WERI-Rb-1 (cell line): ENCODE measurements at regions not wholly inside any gene's neighbourhood (a gene's known extent, or its start where the extent isn't known, plus 50 kb on each side); places are given as distances from the start of the nearest gene placed in this dataset.

Experiments used
- DNase-seq: peaks from one replicate; pipeline ENCODE4 v3.0.0-alpha.2; 2020
- H3K27ac ChIP-seq: fragments of 250-450 bp; sonication (Bioruptor Pico); 2 replicates; pipeline ENCODE4 v1.5.1; 2020; ENCODE audit warnings: mild to moderate bottlenecking, moderate library complexity
- H3K27me3 ChIP-seq: fragments of 250-450 bp; sonication (Bioruptor Pico); 2 replicates; pipeline ENCODE4 v1.5.1; 2021; ENCODE audit warnings: mild to moderate bottlenecking, low read depth, moderate library complexity; ENCODE audit not compliant: insufficient read depth, severe bottlenecking
- H3K36me3 ChIP-seq: fragments of 250-450 bp; sonication (Bioruptor Pico); 2 replicates; pipeline ENCODE4 v1.5.1; 2020; ENCODE audit warnings: mild to moderate bottlenecking, moderate library complexity
- H3K4me3 ChIP-seq: 2 replicates; pipeline ENCODE4 v1.5.1; 2011; ENCODE audit warnings: low read depth, mild to moderate bottlenecking, control low read depth, low read length
- H3K9me3 ChIP-seq: fragments of 250-450 bp; sonication (Bioruptor Pico); 2 replicates; pipeline ENCODE4 v1.5.1; 2021; ENCODE audit warnings: mild to moderate bottlenecking, moderate library complexity; ENCODE audit not compliant: severe bottlenecking
- CTCF ChIP-seq: IDR thresholded peaks from 2 replicates; pipeline ENCODE4 v1.5.1; 2011; ENCODE audit warnings: low read depth, mild to moderate bottlenecking, control low read depth, inconsistent platforms, low read length

DNA sequence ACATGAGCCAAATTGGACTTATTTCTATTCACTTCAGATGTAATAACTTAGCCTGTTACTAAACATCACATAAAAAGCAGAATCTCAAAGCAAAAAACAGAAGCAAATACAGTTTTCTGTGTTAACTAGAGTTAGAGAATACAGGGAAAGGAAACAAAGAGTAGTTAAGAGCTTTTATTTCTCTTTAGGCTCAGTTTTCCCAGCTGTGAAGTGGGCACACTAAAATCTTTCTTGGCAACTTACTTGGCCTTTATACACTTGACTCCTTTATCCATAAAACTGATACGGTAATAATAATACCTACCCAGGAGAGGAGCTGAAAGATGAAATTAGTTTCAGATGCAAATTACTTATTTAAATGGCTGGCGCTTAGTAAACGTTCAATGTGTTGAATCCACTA lies 132.8 kb upstream of the SPATS2L start:
- no peak overlapping the region for H3K27ac ChIP-seq
- no peak for TF ChIP-seq CTCF
- H3K27me3 ChIP-seq = no peaks in the 10 kb centered on the region
- H3K36me3 ChIP-seq = no peaks in the 10 kb centered on the region
- DNase-seq = no peak
- no peak overlapping the region for H3K4me3 ChIP-seq
- peaks cover 4% of the 10 kb centered on the region for H3K9me3 ChIP-seq

DNA sequence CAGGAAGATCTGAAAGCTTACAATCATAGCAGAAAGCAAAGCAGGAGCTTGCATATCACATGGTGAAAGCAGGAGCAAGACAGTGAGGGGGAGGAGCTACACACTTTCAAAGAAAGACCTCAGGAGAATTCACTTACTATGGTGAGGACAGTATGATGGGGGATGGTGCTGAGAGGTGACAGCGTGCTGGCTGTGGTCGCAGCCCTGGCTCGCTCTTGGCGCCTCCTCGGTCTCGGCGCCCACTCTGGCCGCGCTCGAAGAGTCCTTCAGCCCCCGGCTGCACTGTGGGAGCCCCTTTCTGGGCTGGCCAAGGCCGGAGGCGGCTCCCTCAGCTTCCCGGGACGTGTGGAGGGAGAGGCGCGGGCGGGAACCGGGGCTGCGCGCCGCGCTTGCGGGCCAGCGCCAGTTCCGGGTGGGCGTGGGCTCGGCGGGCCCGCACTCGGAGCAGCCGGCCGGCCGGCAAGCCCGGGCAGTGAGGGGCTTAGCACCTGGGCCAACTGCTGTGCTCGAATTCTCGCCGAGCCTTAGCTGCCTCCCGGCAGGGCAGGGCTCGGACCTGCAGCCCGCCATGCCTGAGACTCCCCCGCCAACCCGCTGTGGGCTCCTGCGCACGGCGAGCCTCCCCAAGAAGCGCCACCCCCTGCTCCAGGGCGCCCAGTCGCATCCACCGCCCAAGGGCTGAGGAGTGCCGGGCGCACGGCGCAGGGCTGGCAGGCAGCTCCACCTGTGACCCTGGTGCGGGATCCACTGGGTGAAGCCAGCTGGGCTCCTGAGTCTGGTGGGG lies 131.9 kb upstream of the SPATS2L start:
- no peak overlapping the region for H3K27ac ChIP-seq
- peaks cover 4% of the 10 kb centered on the region for H3K9me3 ChIP-seq
- TF ChIP-seq CTCF = no peak
- no peak for DNase-seq
- no peaks in the 10 kb centered on the region for H3K36me3 ChIP-seq
- H3K4me3 ChIP-seq = no peak overlapping the region
- H3K27me3 ChIP-seq = no peaks in the 10 kb centered on the region

GRCh38 chr2:200177971-200178911 lies 128.3 kb upstream of the SPATS2L start:
- Histone ChIP-seq H3K4me3 (no peak overlapping the region), H3K9me3 (peaks cover 4% of the 10 kb centered on the region), H3K36me3 (no peaks in the 10 kb centered on the region), H3K27ac (no peak overlapping the region), H3K27me3 (no peaks in the 10 kb centered on the region)
- no peak for DNase-seq
- no peak for TF ChIP-seq CTCF

DNA sequence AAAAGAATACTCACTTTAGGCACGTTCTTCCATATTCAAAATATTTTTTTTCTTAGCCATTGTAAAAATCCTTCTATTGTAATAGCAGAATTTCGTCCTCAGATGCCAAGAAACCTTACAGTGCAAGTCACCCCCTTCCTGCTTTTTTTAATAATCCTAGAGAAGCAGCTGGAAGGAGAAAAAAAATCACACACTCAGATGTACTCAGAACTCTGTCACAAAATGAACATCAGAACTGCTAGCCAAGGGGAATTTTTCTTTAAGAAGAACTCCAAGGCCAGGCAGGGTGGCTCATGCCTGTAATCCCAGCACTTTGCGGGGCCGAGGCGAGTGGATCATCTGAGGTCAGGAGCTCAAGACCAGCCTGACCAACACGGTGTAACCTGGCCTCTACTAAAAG lies 127.3 kb upstream of the SPATS2L start:
- peaks cover 4% of the 10 kb centered on the region for H3K9me3 ChIP-seq
- no peaks in the 10 kb centered on the region for H3K27me3 ChIP-seq
- H3K36me3 ChIP-seq = no peaks in the 10 kb centered on the region
- H3K27ac ChIP-seq = no peak overlapping the region
- no peak overlapping the region for H3K4me3 ChIP-seq
- no peak for TF ChIP-seq CTCF
- DNase-seq = peak; percentile 25

DNA sequence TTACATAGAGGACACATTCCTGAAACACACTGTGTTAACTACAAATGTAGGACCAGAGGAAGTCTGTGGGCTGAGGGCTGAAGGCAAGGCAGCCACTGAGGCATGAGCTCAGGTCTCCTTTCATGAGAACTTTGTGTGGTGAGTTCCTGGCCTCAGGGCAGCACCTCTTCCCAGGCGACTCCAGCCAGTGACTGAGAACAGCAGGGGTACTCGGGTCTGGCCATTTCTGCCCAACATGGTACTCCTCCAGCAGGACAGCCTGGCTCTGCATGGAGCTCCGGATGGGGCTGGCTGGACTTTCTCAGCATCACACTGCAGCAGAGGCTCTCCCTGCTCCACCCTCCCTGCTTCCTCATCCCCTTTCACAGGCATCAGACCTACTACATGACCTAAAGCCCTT lies 125.5 kb upstream of the SPATS2L start:
- Histone ChIP-seq H3K4me3 (no peak overlapping the region), H3K27me3 (no peaks in the 10 kb centered on the region), H3K36me3 (no peaks in the 10 kb centered on the region), H3K27ac (no peak overlapping the region), H3K9me3 (no peaks in the 10 kb centered on the region)
- no peak for DNase-seq
- no peak for TF ChIP-seq CTCF
